NB4 (cell line): ENCODE measurements at regions not wholly inside any gene's neighbourhood (a gene's known extent, or its start where the extent isn't known, plus 50 kb on each side); places are given as distances from the start of the nearest gene placed in this dataset.

ENCODE experiments used
- POLR2A ChIP-seq: IDR thresholded peaks from 2 replicates; pipeline ENCODE4 v1.6.1; 2011; ENCODE audit warnings: mild to moderate bottlenecking; ENCODE audit not compliant: insufficient read length; ENCODE audit errors: extremely low read depth
- TF ChIP-seq, protein P1 (sequence below): IDR thresholded peaks from one replicate; pipeline ENCODE4 v1.5.1; 2012; ENCODE audit warnings: low read depth, low read length

GRCh38 chr4:111808174-111808573 lies 337.1 kb upstream of the FAM241A start:
- TF ChIP-seq, protein P1, sequence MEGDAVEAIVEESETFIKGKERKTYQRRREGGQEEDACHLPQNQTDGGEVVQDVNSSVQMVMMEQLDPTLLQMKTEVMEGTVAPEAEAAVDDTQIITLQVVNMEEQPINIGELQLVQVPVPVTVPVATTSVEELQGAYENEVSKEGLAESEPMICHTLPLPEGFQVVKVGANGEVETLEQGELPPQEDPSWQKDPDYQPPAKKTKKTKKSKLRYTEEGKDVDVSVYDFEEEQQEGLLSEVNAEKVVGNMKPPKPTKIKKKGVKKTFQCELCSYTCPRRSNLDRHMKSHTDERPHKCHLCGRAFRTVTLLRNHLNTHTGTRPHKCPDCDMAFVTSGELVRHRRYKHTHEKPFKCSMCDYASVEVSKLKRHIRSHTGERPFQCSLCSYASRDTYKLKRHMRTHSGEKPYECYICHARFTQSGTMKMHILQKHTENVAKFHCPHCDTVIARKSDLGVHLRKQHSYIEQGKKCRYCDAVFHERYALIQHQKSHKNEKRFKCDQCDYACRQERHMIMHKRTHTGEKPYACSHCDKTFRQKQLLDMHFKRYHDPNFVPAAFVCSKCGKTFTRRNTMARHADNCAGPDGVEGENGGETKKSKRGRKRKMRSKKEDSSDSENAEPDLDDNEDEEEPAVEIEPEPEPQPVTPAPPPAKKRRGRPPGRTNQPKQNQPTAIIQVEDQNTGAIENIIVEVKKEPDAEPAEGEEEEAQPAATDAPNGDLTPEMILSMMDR, result no peak
- no peak for TF ChIP-seq POLR2A
